ENCODE measurements at regions not wholly inside any gene's neighbourhood (a gene's known extent, or its start where the extent isn't known, plus 50 kb on each side); places are given as distances from the start of the nearest gene placed in this dataset.

- no peak for TF ChIP-seq EZH2 (IDR thresholded peaks at IDR 0.05; ENCODE audit: insufficient read depth, poor library complexity, severe bottlenecking)
- no peak for TF ChIP-seq EZH2phosphoT487 (IDR thresholded peaks at IDR 0.05; ENCODE audit: insufficient read depth, low read depth)
Observed at GRCh38 chr4:155489271-155489670, 112.5 kb upstream of the MAP9 start.

All from GM23248 (cell line).